Tibial nerve (tissue), 4 donors: ENCODE measurements at regions not wholly inside any gene's neighbourhood (a gene's known extent, or its start where the extent isn't known, plus 50 kb on each side); places are given as distances from the start of the nearest gene placed in this dataset. TPM values are rescaled to one million over a fixed set of nuclear protein-coding genes. Genes with fewer than 3 reads are reported as not detected.

Source experiments
- DNase-seq, 2 donors: peaks; one replicate each; pipeline ENCODE4 v3.0.0-alpha.2; 2019; ENCODE audit warnings: low spot score in 2 of 2
- H3K27ac ChIP-seq, 4 donors: fragments of 200-600 bp; sonication (generic) in 3 of 4; one replicate each; pipeline ENCODE4 v1.5.1; 2017 to 2019; ENCODE audit warnings: mild to moderate bottlenecking in 1 of 4
- H3K27me3 ChIP-seq, 2 donors: fragments of 200-600 bp; sonication (generic) in 1 of 2; one replicate each; pipeline versions ENCODE4 v1.5.1 to v1.6.0; 2017 to 2019
- H3K36me3 ChIP-seq, 3 donors: fragments of 200-600 bp; sonication (generic); one replicate each; pipeline ENCODE4 v1.5.1; 2018 to 2019
- H3K4me1 ChIP-seq, 4 donors: fragments of 200-600 bp; sonication (generic) in 3 of 4; one replicate each; pipeline ENCODE4 v1.5.1; 2017 to 2019
- H3K4me3 ChIP-seq, 4 donors: fragments of 200-600 bp; sonication (generic) in 3 of 4; one replicate each; pipeline ENCODE4 v1.5.1; 2017 to 2019; ENCODE audit warnings: mild to moderate bottlenecking in 1 of 4, moderate library complexity in 1 of 4
- H3K9me3 ChIP-seq, 4 donors: fragments of 200-600 bp; sonication (generic) in 3 of 4; one replicate each; pipeline ENCODE4 v1.5.1; 2017 to 2019
- EP300 ChIP-seq, 2 donors: sonication (generic); formaldehyde crosslinking; IDR thresholded peaks; one replicate each; pipeline ENCODE4 v1.6.1; 2017; ENCODE audit warnings: antibody characterized with exemption in 2 of 2, mild to moderate bottlenecking in 1 of 2
- POLR2A ChIP-seq, 2 donors: fragments of 450-650 bp; IDR thresholded peaks; one replicate each; pipeline ENCODE4 v1.6.1; 2017; ENCODE audit warnings: antibody characterized with exemption in 2 of 2, mild to moderate bottlenecking in 2 of 2, moderate library complexity in 2 of 2
- WGBS, 2 donors: methylation state at CpG; one replicate each; pipeline ENCODE4 v1.1.5; 2018; 5-methylcytosine and 5-hydroxymethylcytosine counted together
- small RNA-seq: library from RNA; depleted of rRNA; stranded (forward); fragments of <200 nt; gene quantifications from one replicate; pipeline ENCODE3, GENCODE V24; 2016
- TF ChIP-seq, protein P1 (sequence below), 5 experiments: fragments of 200-600 bp in 3 of 5; fragments of 450-650 bp in 2 of 5; sonication (generic) in 3 of 5; IDR thresholded peaks; one replicate each; pipeline ENCODE4 v1.5.1; 2016 to 2019; ENCODE audit warnings: antibody characterized with exemption in 5 of 5, mild to moderate bottlenecking in 3 of 5, moderate library complexity in 2 of 5

DNA sequence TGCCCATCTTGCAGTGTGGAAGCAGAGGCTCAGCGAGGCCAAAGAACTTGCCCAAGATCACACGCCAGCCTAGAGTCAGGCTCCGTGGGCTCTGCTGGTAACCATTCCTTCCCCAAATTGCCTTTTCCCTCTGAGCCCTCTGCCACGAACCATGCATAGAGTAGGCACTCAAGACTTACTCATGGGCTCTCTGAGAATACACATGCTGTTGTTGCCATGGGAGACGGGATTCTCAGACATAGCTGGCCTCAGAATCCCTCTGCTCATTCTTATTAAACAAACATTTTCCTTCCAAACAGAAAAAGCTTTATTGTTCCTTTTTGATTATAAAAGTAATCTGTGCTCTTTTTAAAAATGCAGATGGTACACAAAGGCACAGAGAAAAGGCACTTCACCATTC, 52.5 kb upstream of the WSCD2 start:
- Histone ChIP-seq H3K36me3 (no peaks in the 10 kb centered on the region), H3K9me3 (no peaks in the 10 kb centered on the region), H3K27ac (no peak overlapping the region), H3K4me3 (no peak overlapping the region), H3K27me3 (peaks cover 0 to 10% of the 10 kb centered on the region in 2 donors), H3K4me1 (no peaks in the 10 kb centered on the region)
- TF ChIP-seq, protein P1, sequence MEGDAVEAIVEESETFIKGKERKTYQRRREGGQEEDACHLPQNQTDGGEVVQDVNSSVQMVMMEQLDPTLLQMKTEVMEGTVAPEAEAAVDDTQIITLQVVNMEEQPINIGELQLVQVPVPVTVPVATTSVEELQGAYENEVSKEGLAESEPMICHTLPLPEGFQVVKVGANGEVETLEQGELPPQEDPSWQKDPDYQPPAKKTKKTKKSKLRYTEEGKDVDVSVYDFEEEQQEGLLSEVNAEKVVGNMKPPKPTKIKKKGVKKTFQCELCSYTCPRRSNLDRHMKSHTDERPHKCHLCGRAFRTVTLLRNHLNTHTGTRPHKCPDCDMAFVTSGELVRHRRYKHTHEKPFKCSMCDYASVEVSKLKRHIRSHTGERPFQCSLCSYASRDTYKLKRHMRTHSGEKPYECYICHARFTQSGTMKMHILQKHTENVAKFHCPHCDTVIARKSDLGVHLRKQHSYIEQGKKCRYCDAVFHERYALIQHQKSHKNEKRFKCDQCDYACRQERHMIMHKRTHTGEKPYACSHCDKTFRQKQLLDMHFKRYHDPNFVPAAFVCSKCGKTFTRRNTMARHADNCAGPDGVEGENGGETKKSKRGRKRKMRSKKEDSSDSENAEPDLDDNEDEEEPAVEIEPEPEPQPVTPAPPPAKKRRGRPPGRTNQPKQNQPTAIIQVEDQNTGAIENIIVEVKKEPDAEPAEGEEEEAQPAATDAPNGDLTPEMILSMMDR (IDR thresholded peaks at IDR 0.05), result no peak
- TF ChIP-seq POLR2A (IDR thresholded peaks at IDR 0.05) (no peak), EP300 (IDR thresholded peaks at IDR 0.05) (no peak)
- DNase-seq, result no peak
- WGBS, 2 donors, result 69 to 80% methylated on average over 5 of the region's 5 CpGs

DNA sequence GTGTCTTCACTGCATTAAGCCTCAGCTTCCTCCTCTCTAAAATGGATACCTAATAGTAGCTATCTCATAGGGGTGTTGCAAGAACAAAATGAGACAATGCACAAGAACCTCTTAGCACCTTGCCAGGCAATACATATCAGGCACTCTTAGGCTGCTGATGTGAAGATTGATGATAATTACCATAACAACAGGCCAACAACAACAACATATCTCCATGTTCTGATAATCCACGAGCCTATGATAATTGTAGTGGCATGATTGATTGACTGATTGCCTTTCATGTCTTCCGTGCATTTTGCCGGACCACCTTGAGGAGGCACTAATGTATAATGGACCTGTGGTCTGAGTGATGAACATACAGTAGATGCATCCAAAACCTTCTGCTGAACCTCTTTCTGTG, 50.7 kb upstream of the WSCD2 start:
- H3K27me3 ChIP-seq, result no peaks in the 10 kb centered on the region
- WGBS, 2 donors, result 74 to 85% methylated on average over 3 of the region's 3 CpGs
- TF ChIP-seq, protein P1 (IDR thresholded peaks at IDR 0.05), result no peak
- TF ChIP-seq EP300 (IDR thresholded peaks at IDR 0.05), result no peak
- no peak for TF ChIP-seq POLR2A (IDR thresholded peaks at IDR 0.05)
- H3K4me3 ChIP-seq, result no peak overlapping the region
- no peak for DNase-seq
- no peaks in the 10 kb centered on the region for H3K4me1 ChIP-seq
- H3K27ac ChIP-seq, result no peak overlapping the region
- H3K36me3 ChIP-seq, result no peaks in the 10 kb centered on the region
- peaks cover 0 to 3% (median 0%) of the 10 kb centered on the region in 4 donors for H3K9me3 ChIP-seq

Small RNA genes lying in the stretch of these regions (small RNA-seq; reads per million reads assigned to genes)
- gene AC126177.5, result not detected
